KBM-7 (cell line): ENCODE measurements at regions not wholly inside any gene's neighbourhood (a gene's known extent, or its start where the extent isn't known, plus 50 kb on each side); places are given as distances from the start of the nearest gene placed in this dataset.
"Not testable (repeated sequence)": the region's sequence is repeated elsewhere in the genome, so short reads cannot be mapped to it uniquely, and the experiment has no call there.

Source experiments
- DNase-seq: peaks from one replicate; pipeline ENCODE4 v3.0.0-alpha.2; 2015
- in situ Hi-C: fragments of 300-500 bp; cut with MboI; formaldehyde crosslinking; loops from 2 replicates; pipeline ENCODE4 v1.14.3; 2020; ENCODE audit warnings: low sequenced_read_pairs, low pct_unique_long_range_greater_than_20kb, mixed read lengths

GRCh38 chr2:116749994-116750393 is 1064.5 kb upstream of the DDX18 start:
- DNase-seq: no peak
- in situ Hi-C loops: no loop called here

GRCh38 chr2:116754381-116755101 is 1060.0 kb upstream of the DDX18 start:
- in situ Hi-C loops: no loop called here
- DNase-seq: no peak

- in situ Hi-C loops: no loop called here
- no peak for DNase-seq
Measured at GRCh38 chr2:116761864-116762263, 1052.6 kb upstream of the DDX18 start.

GRCh38 chr2:116769514-116769913 is 1045.0 kb upstream of the DDX18 start:
- in situ Hi-C loops: no loop called here

GRCh38 chr2:116776556-116776955 is 1037.9 kb upstream of the DDX18 start:
- in situ Hi-C loops: no loop called here
- no peak for DNase-seq

More at GRCh38 chr2:116769514-116769913, 1045.0 kb upstream of the DDX18 start:
- DNase-seq: no peak

GRCh38 chr2:116787848-116788247 is 1026.6 kb upstream of the DDX18 start:
- in situ Hi-C loops: no loop called here
- DNase-seq: no peak

- no peak for DNase-seq
- in situ Hi-C loops: no loop called here
Measured at GRCh38 chr2:116802671-116803070, 1011.8 kb upstream of the DDX18 start.

- in situ Hi-C loops: no loop called here
- no peak for DNase-seq
Measured at GRCh38 chr2:116804901-116805300, 1009.6 kb upstream of the DDX18 start.

- in situ Hi-C loops: not testable (repeated sequence)
Measured at GRCh38 chr2:116806505-116806904, 1008.0 kb upstream of the DDX18 start.

GRCh38 chr2:116809109-116809508 is 1005.4 kb upstream of the DDX18 start:
- no peak for DNase-seq
- in situ Hi-C loops: no loop called here

More at GRCh38 chr2:116806505-116806904, 1008.0 kb upstream of the DDX18 start:
- DNase-seq: not testable (repeated sequence)

- in situ Hi-C loops: no loop called here
- DNase-seq: no peak
Measured at GRCh38 chr2:116810071-116810470, 1004.4 kb upstream of the DDX18 start.

GRCh38 chr2:116810645-116811044 is 1003.8 kb upstream of the DDX18 start:
- DNase-seq: no peak
- in situ Hi-C loops: no loop called here

GRCh38 chr2:116819355-116819754 is 995.1 kb upstream of the DDX18 start:
- in situ Hi-C loops: no loop called here
- DNase-seq: no peak

- no peak for DNase-seq
- in situ Hi-C loops: no loop called here
Measured at GRCh38 chr2:116820986-116821385, 993.5 kb upstream of the DDX18 start.

- DNase-seq, in situ Hi-C loops: not testable (repeated sequence)
Measured at GRCh38 chr2:116829543-116829942, 984.9 kb upstream of the DDX18 start.

- in situ Hi-C loops: no loop called here
- DNase-seq: no peak
Measured at GRCh38 chr2:116832148-116832547, 982.3 kb upstream of the DDX18 start.

GRCh38 chr2:116833052-116833451 is 981.4 kb upstream of the DDX18 start:
- no peak for DNase-seq
- in situ Hi-C loops: no loop called here

GRCh38 chr2:116842164-116842563 is 972.3 kb upstream of the DDX18 start:
- in situ Hi-C loops: no loop called here
- DNase-seq: no peak

- no peak for DNase-seq
- in situ Hi-C loops: no loop called here
Measured at GRCh38 chr2:116859708-116860107, 954.8 kb upstream of the DDX18 start.

- in situ Hi-C loops: no loop called here
- DNase-seq: no peak
Measured at GRCh38 chr2:116874021-116874420, 940.5 kb upstream of the DDX18 start.

- in situ Hi-C loops: no loop called here
- DNase-seq: no peak
Measured at GRCh38 chr2:116877274-116877673, 937.2 kb upstream of the DDX18 start.
